Keratinocyte (primary cell): ENCODE measurements at regions not wholly inside any gene's neighbourhood (a gene's known extent, or its start where the extent isn't known, plus 50 kb on each side); places are given as distances from the start of the nearest gene placed in this dataset.

Experiments
- CTCF ChIP-seq, 3 experiments: IDR thresholded peaks in 1 of 3; conservative IDR thresholded peaks in 1 of 3; optimal IDR thresholded peaks in 1 of 3; 2 replicates in 2 of 3; 3 replicates in 1 of 3; pipeline versions ENCODE3 to v1.5.1; 2011; ENCODE audit warnings: low read length in 3 of 3, mild to moderate bottlenecking in 3 of 3, moderate library complexity in 2 of 3, control low read depth in 1 of 3, inconsistent platforms in 1 of 3; ENCODE audit not compliant: insufficient read depth in 2 of 3; ENCODE audit errors: extremely low read depth in 1 of 3
- EZH2 ChIP-seq: IDR thresholded peaks from one replicate; pipeline ENCODE4 v1.6.1; 2012; ENCODE audit warnings: inconsistent platforms, mild to moderate bottlenecking, low read length, moderate library complexity

GRCh38 chr1:228830954-228831481 is 95.7 kb downstream of the RHOU start:
- TF ChIP-seq CTCF (optimal IDR thresholded peaks at IDR 0.05 in 1 of 3, IDR thresholded peaks at IDR 0.05 in 1 of 3, conservative IDR thresholded peaks at IDR 0.05 in 1 of 3; ENCODE audit: extremely low read depth in 1 of 3, insufficient read depth in 2 of 3, low read length in 3 of 3) (no peak), EZH2 (no peak)
